Mesenchymal stem cell (in vitro differentiated cells and primary cell): ENCODE measurements at regions not wholly inside any gene's neighbourhood (a gene's known extent, or its start where the extent isn't known, plus 50 kb on each side); places are given as distances from the start of the nearest gene placed in this dataset.

Experiments
- DNase-seq: peaks from one replicate; pipeline ENCODE4 v3.0.0-alpha.2; 2013
- H2AFZ ChIP-seq: one replicate; pipeline ENCODE4 v1.6.1; 2013; ENCODE audit warnings: low read depth, mild to moderate bottlenecking, control low read depth, inconsistent platforms, low read length, moderate library complexity
- H2AK5ac ChIP-seq: 2 replicates; pipeline ENCODE4 v1.6.1; 2013; ENCODE audit warnings: low read length, moderate library complexity, mild to moderate bottlenecking, inconsistent platforms; ENCODE audit not compliant: severe bottlenecking
- H2BK120ac ChIP-seq: one replicate; pipeline ENCODE4 v1.6.1; 2013; ENCODE audit warnings: low read depth, mild to moderate bottlenecking, inconsistent platforms, low read length, moderate library complexity
- H2BK12ac ChIP-seq, 2 experiments: one replicate each; pipeline ENCODE4 v1.6.1; 2013; ENCODE audit warnings: inconsistent platforms in 2 of 2, low read length in 2 of 2, mild to moderate bottlenecking in 2 of 2, moderate library complexity in 2 of 2, control low read depth in 1 of 2
- H2BK15ac ChIP-seq: one replicate; pipeline ENCODE4 v1.6.1; 2013; ENCODE audit warnings: mild to moderate bottlenecking, low read depth, inconsistent platforms; ENCODE audit not compliant: poor library complexity, severe bottlenecking
- H2BK5ac ChIP-seq: 2 replicates; pipeline ENCODE4 v1.6.1; 2013; ENCODE audit warnings: low read depth, mild to moderate bottlenecking, low read length, control low read depth, inconsistent platforms; ENCODE audit not compliant: poor library complexity, severe bottlenecking
- H3K14ac ChIP-seq, 2 experiments: one replicate each; pipeline ENCODE4 v1.6.1; 2013; ENCODE audit warnings: inconsistent platforms in 2 of 2, low read length in 2 of 2, control low read depth in 1 of 2, mild to moderate bottlenecking in 1 of 2, moderate library complexity in 1 of 2
- H3K18ac ChIP-seq, 2 experiments: one replicate each; pipeline ENCODE4 v1.6.1; 2013; ENCODE audit warnings: inconsistent platforms in 2 of 2, low read length in 2 of 2, control low read depth in 1 of 2, low read depth in 1 of 2, mild to moderate bottlenecking in 1 of 2
- H3K23ac ChIP-seq, 2 experiments: one replicate each; pipeline ENCODE4 v1.6.1; 2013; ENCODE audit warnings: inconsistent platforms in 2 of 2, low read length in 2 of 2, mild to moderate bottlenecking in 2 of 2, moderate library complexity in 2 of 2, control low read depth in 1 of 2
- H3K27ac ChIP-seq: 2 replicates; pipeline ENCODE4 v1.5.1; 2013; ENCODE audit warnings: mild to moderate bottlenecking, moderate library complexity, low read length, control low read depth, inconsistent platforms; ENCODE audit not compliant: poor library complexity, severe bottlenecking
- H3K27me3 ChIP-seq, 2 experiments: 2 replicates each; pipeline versions ENCODE4 v1.6.1 to v1.7.0; 2013; ENCODE audit warnings: low read length in 2 of 2, mild to moderate bottlenecking in 2 of 2, moderate library complexity in 2 of 2, control low read depth in 1 of 2, inconsistent platforms in 1 of 2; ENCODE audit not compliant: control insufficient read depth in 1 of 2, insufficient read depth in 1 of 2
- H3K36me3 ChIP-seq, 2 experiments: 2 replicates each; pipeline versions ENCODE4 v1.6.1 to v1.7.0; 2013; ENCODE audit warnings: low read length in 2 of 2, control low read depth in 1 of 2, inconsistent platforms in 1 of 2, low read depth in 1 of 2, mild to moderate bottlenecking in 1 of 2; ENCODE audit not compliant: insufficient read depth in 2 of 2, control insufficient read depth in 1 of 2
- H3K4ac ChIP-seq, 2 experiments: one replicate each; pipeline ENCODE4 v1.6.1; 2013; ENCODE audit warnings: inconsistent platforms in 2 of 2, low read length in 2 of 2, mild to moderate bottlenecking in 2 of 2, moderate library complexity in 2 of 2, control low read depth in 1 of 2, low read depth in 1 of 2
- H3K4me1 ChIP-seq: 2 replicates; pipeline ENCODE4 v1.6.1; 2013; ENCODE audit warnings: low read depth, low read length, control low read depth; ENCODE audit not compliant: control insufficient read depth, insufficient read depth
- H3K4me2 ChIP-seq: 2 replicates; pipeline ENCODE4 v1.6.1; 2013; ENCODE audit warnings: low read length, mild to moderate bottlenecking, inconsistent platforms; ENCODE audit not compliant: poor library complexity, severe bottlenecking
- H3K4me3 ChIP-seq, 2 experiments: 2 replicates each; pipeline versions ENCODE4 v1.5.1 to v1.7.0; 2013; ENCODE audit warnings: low read length in 2 of 2, mild to moderate bottlenecking in 2 of 2, control low read depth in 1 of 2, low read depth in 1 of 2; ENCODE audit not compliant: insufficient read depth in 1 of 2
- H3K79me1 ChIP-seq: replicated peaks from 2 replicates; pipeline ENCODE4 v1.6.1; 2013; ENCODE audit warnings: mild to moderate bottlenecking, control low read depth, low read length, inconsistent platforms; ENCODE audit not compliant: poor library complexity, severe bottlenecking
- H3K9ac ChIP-seq: 2 replicates; pipeline ENCODE4 v1.7.0; 2013; ENCODE audit warnings: mild to moderate bottlenecking, low read length, moderate library complexity
- H3K9me3 ChIP-seq: 2 replicates; pipeline ENCODE4 v1.7.0; 2013; ENCODE audit warnings: mild to moderate bottlenecking, low read length; ENCODE audit not compliant: control insufficient read depth
- H4K8ac ChIP-seq: one replicate; pipeline ENCODE4 v1.6.1; 2013; ENCODE audit warnings: inconsistent platforms, mild to moderate bottlenecking, low read length, moderate library complexity
- H4K91ac ChIP-seq: one replicate; pipeline ENCODE4 v1.6.1; 2013; ENCODE audit warnings: mild to moderate bottlenecking, low read length, inconsistent platforms
- WGBS: methylation state at CpG from one replicate; pipeline ENCODE4 v1.1.7; 2013; ENCODE audit warnings: mixed read lengths; 5-methylcytosine and 5-hydroxymethylcytosine counted together

GRCh38 chr2:34995196-34995595, 1360.4 kb upstream of the CRIM1 start:
- H3K4me1 ChIP-seq: no peaks in the 10 kb centered on the region

DNA sequence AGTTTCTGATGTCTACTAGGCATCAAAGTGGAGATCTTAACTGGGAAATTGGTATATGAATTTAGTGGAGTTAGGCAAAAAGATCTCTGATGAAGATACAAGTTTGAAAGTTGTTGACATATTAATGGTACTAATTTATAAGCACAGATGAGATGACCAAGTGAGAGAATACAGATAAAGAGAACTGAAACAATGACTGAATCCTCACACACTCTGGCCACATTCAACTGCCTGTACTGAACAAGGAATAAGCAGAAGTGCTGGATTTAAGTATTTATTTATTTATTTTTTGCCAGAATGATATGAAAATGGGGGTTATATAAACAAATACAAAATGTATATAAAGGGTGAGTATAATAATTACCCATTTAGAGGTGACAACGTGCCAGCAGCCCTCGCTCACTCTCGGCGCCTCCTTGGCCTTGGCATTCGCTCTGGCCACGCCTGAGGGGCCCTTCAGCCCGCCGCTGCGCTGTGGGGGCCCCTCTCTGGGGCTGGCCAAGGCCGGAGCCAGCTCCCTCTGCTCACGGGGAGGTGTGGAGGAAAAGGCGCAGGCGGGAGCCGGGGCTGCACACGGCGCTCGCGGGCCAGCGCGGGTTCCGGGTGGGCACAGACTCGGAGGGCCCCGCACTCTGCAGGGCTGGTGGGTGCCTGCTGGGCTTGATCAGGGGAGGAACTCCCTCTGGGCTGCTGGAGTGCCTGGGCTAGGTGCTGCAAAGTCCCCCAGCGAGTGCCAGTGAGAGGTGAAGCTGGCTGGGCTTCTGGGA, 1363.9 kb upstream of the CRIM1 start:
- no peak overlapping the region for H2AK5ac ChIP-seq
- no peak overlapping the region for H2BK5ac ChIP-seq
- H4K91ac ChIP-seq: no peak overlapping the region
- H3K27ac ChIP-seq: no peak overlapping the region
- H3K18ac ChIP-seq: no peak overlapping the region
- no peak overlapping the region for H3K14ac ChIP-seq
- no peak overlapping the region for H3K4ac ChIP-seq
- peaks cover 3% of the 10 kb centered on the region for H3K9me3 ChIP-seq
- H3K27me3 ChIP-seq: no peaks in the 10 kb centered on the region
- H2BK15ac ChIP-seq: no peak overlapping the region
- H4K8ac ChIP-seq: no peak overlapping the region
- 92% methylated on average over 23 of the region's 24 CpGs for WGBS
- H3K9ac ChIP-seq: no peak overlapping the region
- no peak overlapping the region for H3K4me3 ChIP-seq
- no peaks in the 10 kb centered on the region for H3K36me3 ChIP-seq
- H3K79me1 ChIP-seq: no peaks in the 10 kb centered on the region
- no peak overlapping the region for H3K23ac ChIP-seq
- no peak overlapping the region for H2BK120ac ChIP-seq
- H2BK12ac ChIP-seq: no peak overlapping the region
- no peaks in the 10 kb centered on the region for H3K4me1 ChIP-seq
- no peak overlapping the region for H2AFZ ChIP-seq
- H3K4me2 ChIP-seq: no peak overlapping the region
- DNase-seq: no peak

More at GRCh38 chr2:34995196-34995595, 1360.4 kb upstream of the CRIM1 start:
- H3K27ac ChIP-seq: no peak overlapping the region
- no peak overlapping the region for H2BK12ac ChIP-seq
- WGBS: 100% methylated on average over 1 of the region's 2 CpGs
- H2BK120ac ChIP-seq: no peak overlapping the region
- H3K27me3 ChIP-seq: no peaks in the 10 kb centered on the region
- H3K4me2 ChIP-seq: no peak overlapping the region
- H3K14ac ChIP-seq: no peak overlapping the region
- H2BK15ac ChIP-seq: no peak overlapping the region
- H2BK5ac ChIP-seq: no peak overlapping the region
- no peak overlapping the region for H3K4me3 ChIP-seq
- H3K18ac ChIP-seq: no peak overlapping the region
- no peak overlapping the region for H4K8ac ChIP-seq
- no peak overlapping the region for H4K91ac ChIP-seq
- no peak for DNase-seq
- peaks cover 3% of the 10 kb centered on the region for H3K9me3 ChIP-seq
- H2AFZ ChIP-seq: no peak overlapping the region
- no peak overlapping the region for H3K4ac ChIP-seq
- no peaks in the 10 kb centered on the region for H3K36me3 ChIP-seq
- H2AK5ac ChIP-seq: no peak overlapping the region
- H3K9ac ChIP-seq: no peak overlapping the region
- H3K23ac ChIP-seq: no peak overlapping the region
- no peaks in the 10 kb centered on the region for H3K79me1 ChIP-seq

- no peak overlapping the region for H2AK5ac ChIP-seq
- no peaks in the 10 kb centered on the region for H3K79me1 ChIP-seq
- no peak overlapping the region for H2BK15ac ChIP-seq
- no peak overlapping the region for H2BK12ac ChIP-seq
- H3K23ac ChIP-seq: no peak overlapping the region
- H3K27me3 ChIP-seq: no peaks in the 10 kb centered on the region
- no peak overlapping the region for H3K4me3 ChIP-seq
- H4K8ac ChIP-seq: no peak overlapping the region
- no peak overlapping the region for H3K18ac ChIP-seq
- no peak overlapping the region for H3K14ac ChIP-seq
- H3K27ac ChIP-seq: no peak overlapping the region
- no peak overlapping the region for H2BK120ac ChIP-seq
- H4K91ac ChIP-seq: no peak overlapping the region
- H3K36me3 ChIP-seq: no peaks in the 10 kb centered on the region
- H2BK5ac ChIP-seq: no peak overlapping the region
- no peak for DNase-seq
- H3K9me3 ChIP-seq: no peaks in the 10 kb centered on the region
- H3K4ac ChIP-seq: no peak overlapping the region
- H3K4me2 ChIP-seq: no peak overlapping the region
- H3K9ac ChIP-seq: no peak overlapping the region
- H3K4me1 ChIP-seq: no peaks in the 10 kb centered on the region
- no peak overlapping the region for H2AFZ ChIP-seq
Measured at GRCh38 chr2:34985474-34985873, 1370.1 kb upstream of the CRIM1 start.

- no peak overlapping the region for H3K14ac ChIP-seq
- peaks cover 4% of the 10 kb centered on the region for H3K9me3 ChIP-seq
- no peaks in the 10 kb centered on the region for H3K36me3 ChIP-seq
- no peak overlapping the region for H2AK5ac ChIP-seq
- H2BK120ac ChIP-seq: no peak overlapping the region
- no peak overlapping the region for H4K91ac ChIP-seq
- no peak overlapping the region for H3K4me2 ChIP-seq
- H3K4me1 ChIP-seq: no peaks in the 10 kb centered on the region
- no peak overlapping the region for H2BK15ac ChIP-seq
- H2BK12ac ChIP-seq: no peak overlapping the region
- H3K79me1 ChIP-seq: no peaks in the 10 kb centered on the region
- H3K9ac ChIP-seq: no peak overlapping the region
- 79% methylated on average over 1 of the region's 1 CpG for WGBS
- no peak overlapping the region for H3K27ac ChIP-seq
- H2BK5ac ChIP-seq: no peak overlapping the region
- DNase-seq: no peak
- H4K8ac ChIP-seq: no peak overlapping the region
- H3K18ac ChIP-seq: no peak overlapping the region
- no peak overlapping the region for H2AFZ ChIP-seq
- no peaks in the 10 kb centered on the region for H3K27me3 ChIP-seq
- no peak overlapping the region for H3K4ac ChIP-seq
- no peak overlapping the region for H3K4me3 ChIP-seq
- no peak overlapping the region for H3K23ac ChIP-seq
Measured at GRCh38 chr2:34980689-34981088, 1374.9 kb upstream of the CRIM1 start.
